Osteoblast (primary cell): ENCODE measurements at regions not wholly inside any gene's neighbourhood (a gene's known extent, or its start where the extent isn't known, plus 50 kb on each side); places are given as distances from the start of the nearest gene placed in this dataset.

Source experiments
- DNase-seq: peaks from one replicate; pipeline ENCODE4 v3.0.0; 2011; ENCODE audit warnings: low spot score, mixed read lengths; ENCODE audit not compliant: insufficient read length; ENCODE audit errors: missing footprints
- H2AFZ ChIP-seq: 2 replicates; pipeline ENCODE4 v1.6.0; 2011; ENCODE audit warnings: mild to moderate bottlenecking, low read length
- H3K27ac ChIP-seq: 2 replicates; pipeline ENCODE4 v1.5.1; 2011; ENCODE audit warnings: mild to moderate bottlenecking, low read depth, low read length, moderate library complexity
- H3K27me3 ChIP-seq: 2 replicates; pipeline ENCODE4 v1.6.0; 2012; ENCODE audit warnings: mild to moderate bottlenecking, control low read depth, inconsistent platforms, low read length, moderate library complexity; ENCODE audit not compliant: insufficient read depth
- H3K36me3 ChIP-seq: 2 replicates; pipeline ENCODE4 v1.5.1; 2011; ENCODE audit warnings: mild to moderate bottlenecking, low read length, control low read depth, moderate library complexity; ENCODE audit not compliant: insufficient read depth
- H3K4me1 ChIP-seq: 2 replicates; pipeline ENCODE4 v1.5.1; 2011; ENCODE audit warnings: mild to moderate bottlenecking, low read length, control low read depth, moderate library complexity; ENCODE audit not compliant: insufficient read depth
- H3K4me2 ChIP-seq: 2 replicates; pipeline ENCODE4 v1.6.0; 2011; ENCODE audit warnings: mild to moderate bottlenecking, low read length; ENCODE audit not compliant: insufficient read depth
- H3K4me3 ChIP-seq: fragments of 200-600 bp; sonication (generic); 3 replicates; pipeline ENCODE4 v1.5.1; 2012; ENCODE audit warnings: mild to moderate bottlenecking, low read length, inconsistent platforms; ENCODE audit not compliant: insufficient read depth
- H3K79me2 ChIP-seq: 2 replicates; pipeline ENCODE4 v1.6.0; 2012; ENCODE audit warnings: mild to moderate bottlenecking, low read length, control low read depth, inconsistent platforms; ENCODE audit not compliant: insufficient read depth
- H3K9me3 ChIP-seq: 2 replicates; pipeline ENCODE4 v1.5.1; 2011; ENCODE audit warnings: low read depth, low read length, control low read depth
- H4K20me1 ChIP-seq: 2 replicates; pipeline ENCODE4 v1.6.0; 2012; ENCODE audit warnings: mild to moderate bottlenecking, low read length, control low read depth; ENCODE audit not compliant: insufficient read depth
- TF ChIP-seq, protein P1 (sequence below): IDR thresholded peaks from 2 replicates; pipeline ENCODE4 v1.5.1; 2011; ENCODE audit warnings: mild to moderate bottlenecking, low read depth, low read length, moderate library complexity; ENCODE audit errors: extremely low read depth

DNA sequence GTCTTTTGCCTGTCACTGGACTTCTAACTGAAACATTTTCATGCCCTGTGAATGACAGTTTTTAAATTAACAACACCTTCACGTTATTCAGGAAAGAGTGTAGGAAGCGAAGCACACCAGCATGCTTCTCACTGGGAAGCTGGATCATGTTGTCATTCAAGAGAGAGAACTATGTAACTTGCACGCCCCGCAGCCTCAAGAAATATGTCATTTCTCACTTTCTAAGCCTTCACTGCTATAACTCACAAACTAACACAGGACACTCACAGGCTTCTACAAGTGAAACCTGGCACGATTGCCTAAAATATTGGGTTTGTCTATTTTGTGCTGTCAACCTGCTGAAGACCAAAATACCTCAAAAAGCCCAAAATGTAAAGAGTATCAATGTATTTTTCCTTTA, 466.3 kb downstream of the EFNA5 start:
- H3K79me2 ChIP-seq, result no peaks in the 10 kb centered on the region
- no peak overlapping the region for H3K4me3 ChIP-seq
- TF ChIP-seq, protein P1, sequence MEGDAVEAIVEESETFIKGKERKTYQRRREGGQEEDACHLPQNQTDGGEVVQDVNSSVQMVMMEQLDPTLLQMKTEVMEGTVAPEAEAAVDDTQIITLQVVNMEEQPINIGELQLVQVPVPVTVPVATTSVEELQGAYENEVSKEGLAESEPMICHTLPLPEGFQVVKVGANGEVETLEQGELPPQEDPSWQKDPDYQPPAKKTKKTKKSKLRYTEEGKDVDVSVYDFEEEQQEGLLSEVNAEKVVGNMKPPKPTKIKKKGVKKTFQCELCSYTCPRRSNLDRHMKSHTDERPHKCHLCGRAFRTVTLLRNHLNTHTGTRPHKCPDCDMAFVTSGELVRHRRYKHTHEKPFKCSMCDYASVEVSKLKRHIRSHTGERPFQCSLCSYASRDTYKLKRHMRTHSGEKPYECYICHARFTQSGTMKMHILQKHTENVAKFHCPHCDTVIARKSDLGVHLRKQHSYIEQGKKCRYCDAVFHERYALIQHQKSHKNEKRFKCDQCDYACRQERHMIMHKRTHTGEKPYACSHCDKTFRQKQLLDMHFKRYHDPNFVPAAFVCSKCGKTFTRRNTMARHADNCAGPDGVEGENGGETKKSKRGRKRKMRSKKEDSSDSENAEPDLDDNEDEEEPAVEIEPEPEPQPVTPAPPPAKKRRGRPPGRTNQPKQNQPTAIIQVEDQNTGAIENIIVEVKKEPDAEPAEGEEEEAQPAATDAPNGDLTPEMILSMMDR, result no peak
- no peak for DNase-seq
- no peaks in the 10 kb centered on the region for H3K9me3 ChIP-seq
- H3K4me1 ChIP-seq, result no peaks in the 10 kb centered on the region
- H3K4me2 ChIP-seq, result no peak overlapping the region
- no peaks in the 10 kb centered on the region for H4K20me1 ChIP-seq
- H3K27ac ChIP-seq, result no peak overlapping the region
- no peaks in the 10 kb centered on the region for H3K36me3 ChIP-seq
- H2AFZ ChIP-seq, result peak overlapping the region; percentile 10
- no peaks in the 10 kb centered on the region for H3K27me3 ChIP-seq

DNA sequence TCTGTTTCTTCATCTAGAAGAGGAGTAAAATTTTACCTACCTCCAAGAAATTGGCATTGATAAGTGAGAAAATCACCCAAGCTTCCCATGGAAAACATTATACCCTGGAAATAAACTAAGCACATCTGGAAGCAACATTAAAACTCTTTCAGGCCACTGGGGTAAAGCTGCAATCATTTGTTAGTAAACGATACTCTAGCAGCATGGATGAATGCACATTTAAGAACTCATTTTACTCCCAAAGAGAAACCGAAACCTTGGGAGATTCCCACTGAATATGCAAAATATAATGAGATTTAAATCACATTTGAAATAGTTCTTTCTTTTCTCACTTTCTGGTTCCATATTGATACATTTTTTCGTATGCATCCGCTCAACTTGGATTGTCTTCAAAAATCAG, 467.5 kb downstream of the EFNA5 start:
- Histone ChIP-seq H3K4me3 (no peak overlapping the region), H3K36me3 (no peaks in the 10 kb centered on the region), H3K4me2 (no peak overlapping the region), H4K20me1 (no peaks in the 10 kb centered on the region), H3K27me3 (no peaks in the 10 kb centered on the region), H3K9me3 (no peaks in the 10 kb centered on the region), H3K27ac (no peak overlapping the region), H2AFZ (no peak overlapping the region), H3K79me2 (no peaks in the 10 kb centered on the region), H3K4me1 (no peaks in the 10 kb centered on the region)
- TF ChIP-seq, protein P1, result no peak
- no peak for DNase-seq

DNA sequence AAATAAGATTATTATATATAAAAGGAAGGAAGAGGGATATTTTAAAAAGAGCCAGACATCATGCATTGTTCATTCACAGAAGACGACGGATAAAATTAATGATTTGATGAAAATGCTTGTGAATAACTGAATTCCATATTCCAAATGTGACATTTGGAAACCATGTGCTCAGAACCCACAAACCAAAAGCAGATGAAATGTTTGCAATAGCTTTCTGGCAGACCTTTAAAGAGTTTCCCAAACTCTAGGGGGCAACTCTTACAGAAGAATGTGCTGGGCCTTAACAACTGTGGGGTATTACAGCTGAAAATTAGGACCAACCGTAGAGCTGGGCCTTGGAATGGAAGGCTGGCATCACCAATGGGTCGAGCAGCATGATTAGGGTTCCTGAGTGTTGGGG, 471.0 kb downstream of the EFNA5 start:
- Histone ChIP-seq H3K4me2 (no peak overlapping the region), H3K9me3 (no peaks in the 10 kb centered on the region), H4K20me1 (no peaks in the 10 kb centered on the region), H3K36me3 (no peaks in the 10 kb centered on the region), H3K4me3 (no peak overlapping the region), H3K27ac (no peak overlapping the region), H2AFZ (no peak overlapping the region), H3K27me3 (no peaks in the 10 kb centered on the region), H3K79me2 (no peaks in the 10 kb centered on the region), H3K4me1 (no peaks in the 10 kb centered on the region)
- DNase-seq, result no peak
- TF ChIP-seq, protein P1, result no peak

DNA sequence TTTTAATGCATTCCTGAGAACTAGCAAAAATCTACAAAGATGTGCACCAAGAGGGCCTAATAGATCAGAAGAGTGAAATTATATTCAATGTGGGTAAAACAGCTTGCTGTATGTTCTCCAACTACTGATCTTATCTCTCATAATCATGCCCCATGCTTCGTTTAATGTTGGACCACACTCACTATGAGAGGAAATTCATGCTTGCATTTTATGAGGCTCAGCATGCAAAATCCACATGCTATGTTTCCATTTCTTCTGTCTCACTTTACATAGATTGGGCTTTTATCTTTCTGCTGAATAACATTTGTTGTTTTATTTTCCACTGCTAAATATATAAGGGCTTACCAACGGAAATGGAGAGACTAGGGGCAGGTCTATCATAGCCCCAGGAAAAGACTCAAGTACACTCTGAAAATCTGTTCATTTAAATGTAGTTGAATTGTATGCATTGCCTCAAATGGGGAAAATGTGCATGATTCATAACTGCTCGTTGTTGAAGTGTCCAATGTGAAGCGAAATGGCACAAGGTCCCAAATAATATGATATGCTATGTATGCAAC, 474.2 kb downstream of the EFNA5 start:
- Histone ChIP-seq H2AFZ (no peak overlapping the region), H4K20me1 (no peaks in the 10 kb centered on the region), H3K36me3 (no peaks in the 10 kb centered on the region), H3K4me2 (no peak overlapping the region), H3K79me2 (no peaks in the 10 kb centered on the region), H3K9me3 (no peaks in the 10 kb centered on the region), H3K27ac (no peak overlapping the region), H3K4me1 (no peaks in the 10 kb centered on the region), H3K27me3 (no peaks in the 10 kb centered on the region), H3K4me3 (no peak overlapping the region)
- TF ChIP-seq, protein P1, result no peak
- no peak for DNase-seq
